ENCODE measurements at regions not wholly inside any gene's neighbourhood (a gene's known extent, or its start where the extent isn't known, plus 50 kb on each side); places are given as distances from the start of the nearest gene placed in this dataset.
"Not testable (repeated sequence)": the region's sequence is repeated elsewhere in the genome, so short reads cannot be mapped to it uniquely, and the experiment has no call there.

DNA sequence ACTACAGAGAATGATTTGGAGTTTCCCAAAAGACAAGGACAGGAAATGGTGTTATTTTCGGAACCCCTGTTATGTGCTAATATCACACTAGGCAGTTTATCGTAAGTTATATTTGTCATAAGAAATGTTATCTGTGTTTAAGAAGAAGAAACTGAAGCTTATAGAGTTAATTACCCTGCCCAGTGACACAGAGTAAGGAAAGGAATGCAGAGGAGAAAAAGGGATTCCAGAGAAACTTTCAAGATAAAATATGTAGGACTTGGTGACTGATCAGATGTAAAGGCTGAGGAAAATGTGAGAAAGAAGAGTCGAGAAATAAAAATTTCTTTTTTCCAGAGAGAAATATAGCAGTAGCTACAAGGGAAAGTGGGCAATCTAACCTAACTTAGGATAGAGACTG lies 63.5 kb upstream of the ZNF746 start:
- no peak for DNase-seq

DNA sequence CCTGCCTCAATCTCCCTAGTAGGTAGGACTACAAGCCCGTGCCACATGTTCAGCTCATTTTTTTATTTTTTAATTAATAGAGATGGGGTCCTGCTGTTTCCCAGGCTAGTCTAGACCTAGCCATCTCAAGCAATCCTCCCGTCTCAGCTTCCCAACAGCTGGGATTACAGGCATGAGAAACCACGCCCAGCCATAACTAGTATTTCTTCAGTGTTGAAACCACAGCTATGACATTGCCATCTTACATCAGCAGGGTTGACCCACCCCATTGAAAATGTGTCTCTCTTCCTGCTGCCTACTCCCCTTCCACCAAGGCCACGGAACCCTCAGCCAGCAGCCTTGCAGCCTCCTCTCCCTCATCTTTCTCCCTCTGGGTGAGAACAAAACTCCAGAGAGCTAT lies 62.1 kb upstream of the ZNF746 start:
- no peak for DNase-seq

- no peak for DNase-seq
Measured at GRCh38 chr7:149558149-149558861, 60.7 kb upstream of the ZNF746 start.

DNA sequence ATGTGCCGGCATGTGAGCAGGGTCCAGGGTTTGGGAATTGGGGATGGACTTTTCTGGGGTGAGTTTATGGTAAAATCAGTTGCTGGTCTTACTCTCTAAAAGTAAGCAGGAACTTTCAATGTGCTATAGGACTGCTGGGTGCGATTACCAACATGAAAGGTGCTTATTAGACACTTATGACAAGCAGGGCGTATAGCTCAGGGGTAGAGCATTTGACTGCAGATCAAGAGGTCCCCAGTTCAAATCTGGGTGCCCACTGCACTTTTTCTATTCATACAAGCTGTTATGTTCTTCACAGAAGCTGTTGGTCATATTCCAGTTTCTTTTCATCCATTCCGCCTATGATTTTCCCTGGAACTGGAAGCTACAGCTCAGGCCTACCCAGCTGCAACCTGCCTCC lies 58.9 kb upstream of the ZNF746 start:
- DNase-seq = not testable (repeated sequence)

DNA sequence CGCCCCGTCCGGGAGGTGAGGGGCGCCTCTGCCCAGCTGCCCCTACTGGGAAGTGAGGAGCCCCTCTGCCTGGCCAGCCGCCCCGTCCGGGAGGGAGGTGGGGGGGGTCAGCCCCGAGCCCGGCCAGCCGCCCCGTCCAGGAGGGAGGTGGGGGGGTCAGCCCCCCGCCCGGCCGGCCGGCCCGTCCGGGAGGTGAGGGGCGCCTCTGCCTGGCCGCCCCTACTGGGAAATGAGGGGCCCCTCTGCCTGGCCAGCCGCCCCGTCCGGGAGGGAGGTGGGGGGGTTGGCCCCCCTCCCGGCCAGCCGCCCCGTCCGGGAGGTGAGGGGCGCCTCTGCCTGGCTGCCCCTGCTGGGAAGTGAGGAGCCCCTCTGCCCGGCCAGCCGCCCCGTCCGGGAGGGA lies 57.2 kb upstream of the ZNF746 start:
- not testable (repeated sequence) for DNase-seq

DNA sequence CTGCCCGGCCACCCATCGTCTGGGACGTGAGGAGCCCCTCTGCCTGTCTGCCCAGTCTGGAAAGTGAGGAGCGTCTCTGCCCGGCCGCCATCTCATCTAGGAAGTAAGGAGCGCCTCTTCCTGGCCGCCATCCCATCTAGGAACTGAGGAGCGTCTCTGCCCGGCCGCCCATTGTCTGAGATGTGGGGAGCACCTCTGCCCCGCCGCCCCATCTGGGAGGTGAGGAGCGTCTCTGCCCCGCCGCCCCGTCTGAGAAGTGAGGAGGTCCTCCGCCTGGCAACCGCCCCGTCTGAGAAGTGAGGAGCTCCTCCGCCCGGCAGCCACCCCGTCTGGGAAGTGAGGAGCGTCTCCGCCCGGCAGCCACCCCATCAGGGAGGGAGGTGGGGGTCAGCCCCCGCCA lies 56.4 kb upstream of the ZNF746 start:
- not testable (repeated sequence) for DNase-seq

- no peak for DNase-seq
Measured at GRCh38 chr7:149552799-149553198, 55.2 kb upstream of the ZNF746 start.
